RWPE2 (cell line): ENCODE measurements at regions not wholly inside any gene's neighbourhood (a gene's known extent, or its start where the extent isn't known, plus 50 kb on each side); places are given as distances from the start of the nearest gene placed in this dataset.

Source experiments
- ATAC-seq: fragments of 200-7000 bp; cut with Tn5 transposase; 3 replicates; pipeline ENCODE4 v1.9.1; 2021; ENCODE audit warnings: low read depth
- DNase-seq: peaks from one replicate; pipeline ENCODE4 v3.0.0-alpha.2; 2020; ENCODE audit warnings: low spot score
- H3K27ac ChIP-seq: fragments of 450-650 bp; 2 replicates; pipeline ENCODE4 v1.5.1; 2017; ENCODE audit warnings: mild to moderate bottlenecking; ENCODE audit not compliant: poor library complexity, severe bottlenecking
- H3K27me3 ChIP-seq: fragments of 250-450 bp; sonication (Bioruptor Pico); 2 replicates; pipeline ENCODE4 v1.5.1; 2021; ENCODE audit warnings: mild to moderate bottlenecking, moderate library complexity; ENCODE audit not compliant: insufficient read depth, poor library complexity, severe bottlenecking
- H3K36me3 ChIP-seq: fragments of 250-450 bp; sonication (Bioruptor Pico); 2 replicates; pipeline ENCODE4 v1.5.1; 2020; ENCODE audit warnings: low read depth, mild to moderate bottlenecking, moderate library complexity
- H3K4me1 ChIP-seq: fragments of 250-450 bp; sonication (Bioruptor Pico); 2 replicates; pipeline ENCODE4 v1.5.1; 2021; ENCODE audit warnings: mild to moderate bottlenecking, moderate library complexity; ENCODE audit not compliant: insufficient read depth, poor library complexity, severe bottlenecking
- H3K4me3 ChIP-seq: fragments of 250-450 bp; sonication (Bioruptor Pico); 2 replicates; pipeline ENCODE4 v1.5.1; 2021; ENCODE audit warnings: mild to moderate bottlenecking, moderate library complexity; ENCODE audit not compliant: severe bottlenecking
- H3K9me3 ChIP-seq: fragments of 250-450 bp; sonication (Bioruptor Pico); 2 replicates; pipeline ENCODE4 v1.5.1; 2021; ENCODE audit warnings: mild to moderate bottlenecking, moderate library complexity; ENCODE audit not compliant: severe bottlenecking
- TF ChIP-seq, protein P1 (sequence below): fragments of 450-650 bp; IDR thresholded peaks from one replicate; pipeline ENCODE4 v1.5.1; 2017; ENCODE audit warnings: mild to moderate bottlenecking, moderate library complexity; ENCODE audit not compliant: poor library complexity, severe bottlenecking

DNA sequence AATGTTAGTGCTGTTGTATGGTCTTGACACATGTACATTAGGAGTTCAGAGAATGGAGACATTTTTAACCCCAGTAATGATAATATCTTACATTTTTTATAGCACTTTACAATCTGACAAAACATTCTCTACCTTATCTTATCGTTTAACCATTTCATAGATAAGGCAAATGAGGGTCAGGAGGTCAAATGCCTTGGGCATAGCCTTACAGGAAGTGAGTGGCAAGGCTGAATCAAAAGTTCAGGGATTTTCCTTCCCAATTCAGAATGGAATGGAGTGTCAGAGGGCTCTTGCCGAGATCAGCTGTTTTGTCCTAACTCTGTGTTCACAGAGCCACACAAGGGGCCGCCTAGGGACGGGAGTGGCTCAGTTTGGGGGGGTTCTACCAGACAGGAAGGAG lies 57.6 kb upstream of the AK4 start:
- no peaks in the 10 kb centered on the region for H3K36me3 ChIP-seq
- no peaks in the 10 kb centered on the region for H3K9me3 ChIP-seq
- DNase-seq (no peak), ATAC-seq (no peak)
- TF ChIP-seq, protein P1, sequence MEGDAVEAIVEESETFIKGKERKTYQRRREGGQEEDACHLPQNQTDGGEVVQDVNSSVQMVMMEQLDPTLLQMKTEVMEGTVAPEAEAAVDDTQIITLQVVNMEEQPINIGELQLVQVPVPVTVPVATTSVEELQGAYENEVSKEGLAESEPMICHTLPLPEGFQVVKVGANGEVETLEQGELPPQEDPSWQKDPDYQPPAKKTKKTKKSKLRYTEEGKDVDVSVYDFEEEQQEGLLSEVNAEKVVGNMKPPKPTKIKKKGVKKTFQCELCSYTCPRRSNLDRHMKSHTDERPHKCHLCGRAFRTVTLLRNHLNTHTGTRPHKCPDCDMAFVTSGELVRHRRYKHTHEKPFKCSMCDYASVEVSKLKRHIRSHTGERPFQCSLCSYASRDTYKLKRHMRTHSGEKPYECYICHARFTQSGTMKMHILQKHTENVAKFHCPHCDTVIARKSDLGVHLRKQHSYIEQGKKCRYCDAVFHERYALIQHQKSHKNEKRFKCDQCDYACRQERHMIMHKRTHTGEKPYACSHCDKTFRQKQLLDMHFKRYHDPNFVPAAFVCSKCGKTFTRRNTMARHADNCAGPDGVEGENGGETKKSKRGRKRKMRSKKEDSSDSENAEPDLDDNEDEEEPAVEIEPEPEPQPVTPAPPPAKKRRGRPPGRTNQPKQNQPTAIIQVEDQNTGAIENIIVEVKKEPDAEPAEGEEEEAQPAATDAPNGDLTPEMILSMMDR, result no peak
- H3K4me3 ChIP-seq, result no peak overlapping the region
- H3K4me1 ChIP-seq, result no peaks in the 10 kb centered on the region
- H3K27me3 ChIP-seq, result no peaks in the 10 kb centered on the region
- no peak overlapping the region for H3K27ac ChIP-seq

- Histone ChIP-seq H3K9me3 (no peaks in the 10 kb centered on the region), H3K4me3 (no peak overlapping the region), H3K27me3 (no peaks in the 10 kb centered on the region), H3K36me3 (no peaks in the 10 kb centered on the region), H3K27ac (no peak overlapping the region), H3K4me1 (no peaks in the 10 kb centered on the region)
- no peak for DNase-seq
- TF ChIP-seq, protein P1, result no peak
- no peak for ATAC-seq
Measured at GRCh38 chr1:65092691-65093090, 55.3 kb upstream of the AK4 start.

DNA sequence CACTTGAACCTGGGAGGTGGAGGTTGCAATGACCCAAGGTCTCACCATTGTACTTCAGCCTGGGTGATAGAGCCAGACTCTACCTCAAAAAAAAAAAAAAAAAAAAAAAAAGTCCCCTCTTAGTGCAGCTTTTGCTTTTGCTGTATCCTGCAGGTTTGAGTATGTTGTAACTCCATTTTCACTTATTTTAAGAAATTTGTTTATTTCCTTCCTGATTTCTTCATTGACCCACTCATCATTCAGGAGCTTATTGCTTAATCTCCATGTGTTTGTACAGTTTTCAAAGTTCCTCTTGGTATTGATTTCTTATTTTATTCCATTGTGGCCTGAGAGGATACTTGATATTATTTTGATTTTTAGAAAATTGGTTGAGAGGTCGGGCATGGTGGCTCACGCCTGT lies 50.9 kb upstream of the AK4 start:
- ATAC-seq, result no peak
- Histone ChIP-seq H3K4me1 (no peaks in the 10 kb centered on the region), H3K27ac (no peak overlapping the region), H3K36me3 (no peaks in the 10 kb centered on the region), H3K4me3 (no peak overlapping the region), H3K27me3 (no peaks in the 10 kb centered on the region), H3K9me3 (no peaks in the 10 kb centered on the region)
- DNase-seq, result no peak
- TF ChIP-seq, protein P1, result no peak
